22Rv1 (cell line): ENCODE measurements at regions not wholly inside any gene's neighbourhood (a gene's known extent, or its start where the extent isn't known, plus 50 kb on each side); places are given as distances from the start of the nearest gene placed in this dataset.

Experiments used
- H3K27ac ChIP-seq: fragments of 450-650 bp; 2 replicates; pipeline ENCODE4 v1.5.1; 2017
- ZFX ChIP-seq: fragments of 450-650 bp; IDR thresholded peaks from 2 replicates; pipeline ENCODE4 v1.6.1; 2017; ENCODE audit warnings: antibody characterized with exemption, borderline replicate concordance
- TF ChIP-seq, protein P1 (sequence below): fragments of 450-650 bp; IDR thresholded peaks from 2 replicates; pipeline ENCODE4 v1.5.1; 2017; ENCODE audit warnings: mild to moderate bottlenecking

DNA sequence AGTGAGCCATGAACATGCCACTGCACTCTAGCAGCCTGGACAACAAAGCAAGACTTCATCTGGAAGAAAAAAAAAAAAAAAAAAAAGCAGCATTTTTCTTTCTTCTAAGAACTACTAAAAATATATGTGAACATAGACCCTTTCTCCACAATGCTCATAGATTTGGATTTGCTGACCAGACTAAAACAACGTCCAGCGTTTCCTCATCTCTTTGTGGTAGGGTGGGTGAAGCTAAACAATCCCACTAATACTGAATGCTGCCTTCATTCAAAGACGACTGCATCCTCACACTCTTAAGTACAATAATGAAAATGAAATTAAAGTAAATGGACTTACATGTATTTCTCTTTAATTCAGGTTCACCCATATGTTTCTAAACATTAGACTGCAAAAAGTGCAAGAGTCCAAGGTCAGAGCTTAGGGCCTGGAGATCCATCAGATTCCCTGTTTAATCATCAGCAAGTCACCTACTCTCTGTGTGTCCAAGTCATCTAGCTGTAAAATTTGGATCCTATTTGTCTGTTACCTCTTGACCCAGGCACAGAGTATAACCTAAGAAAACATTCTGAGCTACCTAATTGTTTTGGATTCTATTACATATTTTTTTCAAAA is 99.4 kb upstream of the NHSL1 start:
- no peak for TF ChIP-seq ZFX
- TF ChIP-seq, protein P1, sequence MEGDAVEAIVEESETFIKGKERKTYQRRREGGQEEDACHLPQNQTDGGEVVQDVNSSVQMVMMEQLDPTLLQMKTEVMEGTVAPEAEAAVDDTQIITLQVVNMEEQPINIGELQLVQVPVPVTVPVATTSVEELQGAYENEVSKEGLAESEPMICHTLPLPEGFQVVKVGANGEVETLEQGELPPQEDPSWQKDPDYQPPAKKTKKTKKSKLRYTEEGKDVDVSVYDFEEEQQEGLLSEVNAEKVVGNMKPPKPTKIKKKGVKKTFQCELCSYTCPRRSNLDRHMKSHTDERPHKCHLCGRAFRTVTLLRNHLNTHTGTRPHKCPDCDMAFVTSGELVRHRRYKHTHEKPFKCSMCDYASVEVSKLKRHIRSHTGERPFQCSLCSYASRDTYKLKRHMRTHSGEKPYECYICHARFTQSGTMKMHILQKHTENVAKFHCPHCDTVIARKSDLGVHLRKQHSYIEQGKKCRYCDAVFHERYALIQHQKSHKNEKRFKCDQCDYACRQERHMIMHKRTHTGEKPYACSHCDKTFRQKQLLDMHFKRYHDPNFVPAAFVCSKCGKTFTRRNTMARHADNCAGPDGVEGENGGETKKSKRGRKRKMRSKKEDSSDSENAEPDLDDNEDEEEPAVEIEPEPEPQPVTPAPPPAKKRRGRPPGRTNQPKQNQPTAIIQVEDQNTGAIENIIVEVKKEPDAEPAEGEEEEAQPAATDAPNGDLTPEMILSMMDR = no peak
- H3K27ac ChIP-seq = no peak overlapping the region

DNA sequence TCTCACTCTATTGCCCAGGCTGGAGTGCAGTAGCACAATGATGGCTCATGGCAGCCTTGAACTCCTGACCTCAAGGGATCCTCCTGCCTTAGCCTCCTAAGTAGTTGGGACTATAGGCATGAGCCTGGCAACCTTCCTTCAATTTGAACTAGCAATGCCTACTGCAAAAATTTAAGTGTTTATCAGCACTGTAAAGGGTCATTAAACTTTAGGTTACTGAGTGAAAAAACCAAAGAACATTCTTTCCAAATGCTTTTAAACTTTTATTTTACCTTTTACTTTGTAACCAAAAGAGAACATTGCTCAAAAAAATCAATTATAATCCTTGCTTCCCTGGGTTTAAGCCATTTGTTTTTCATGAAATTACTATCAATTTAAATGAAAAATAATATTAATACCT is 101.0 kb upstream of the NHSL1 start:
- no peak for TF ChIP-seq ZFX
- TF ChIP-seq, protein P1 = no peak
- H3K27ac ChIP-seq = no peak overlapping the region

DNA sequence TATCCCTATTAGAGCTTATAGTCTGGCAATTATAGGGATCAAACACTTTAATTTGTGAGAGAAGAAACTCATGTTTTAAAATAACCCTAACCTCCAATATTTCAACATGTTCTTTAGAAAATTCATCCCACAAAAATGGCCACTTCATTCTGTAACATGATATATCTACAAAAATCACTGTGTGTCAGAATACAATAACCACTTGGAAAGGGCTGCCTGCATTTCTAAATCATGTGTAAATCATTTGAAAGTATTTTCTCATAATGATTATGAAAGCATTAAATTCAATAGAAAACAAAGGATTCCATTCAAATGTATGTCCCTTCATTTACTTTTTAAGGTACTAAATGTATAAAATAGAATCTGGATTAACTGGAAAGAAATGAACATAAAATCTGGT is 101.4 kb upstream of the NHSL1 start:
- no peak overlapping the region for H3K27ac ChIP-seq

DNA sequence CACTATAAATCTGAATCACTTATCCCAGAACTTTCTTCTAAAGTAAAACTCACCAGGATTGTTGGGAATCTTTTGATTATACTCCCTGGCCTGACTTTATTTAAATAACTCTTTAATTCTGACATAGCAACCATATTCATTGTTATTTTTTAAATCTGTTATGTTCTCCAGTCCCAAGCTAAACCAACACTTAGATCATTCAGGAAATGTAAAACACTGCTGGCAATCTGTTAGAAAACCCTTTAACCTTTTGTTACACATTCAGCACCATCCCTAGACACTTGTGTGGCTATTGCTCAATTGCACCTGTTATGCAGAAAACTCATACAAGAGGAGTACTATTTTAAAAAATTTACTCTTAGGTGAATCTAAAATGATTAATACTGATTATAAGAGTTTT is 101.8 kb upstream of the NHSL1 start:
- H3K27ac ChIP-seq = no peak overlapping the region
- no peak for TF ChIP-seq ZFX
- TF ChIP-seq, protein P1 = no peak

More for the DNA sequence above, 101.4 kb upstream of the NHSL1 start:
- TF ChIP-seq, protein P1 = no peak
- no peak for TF ChIP-seq ZFX

DNA sequence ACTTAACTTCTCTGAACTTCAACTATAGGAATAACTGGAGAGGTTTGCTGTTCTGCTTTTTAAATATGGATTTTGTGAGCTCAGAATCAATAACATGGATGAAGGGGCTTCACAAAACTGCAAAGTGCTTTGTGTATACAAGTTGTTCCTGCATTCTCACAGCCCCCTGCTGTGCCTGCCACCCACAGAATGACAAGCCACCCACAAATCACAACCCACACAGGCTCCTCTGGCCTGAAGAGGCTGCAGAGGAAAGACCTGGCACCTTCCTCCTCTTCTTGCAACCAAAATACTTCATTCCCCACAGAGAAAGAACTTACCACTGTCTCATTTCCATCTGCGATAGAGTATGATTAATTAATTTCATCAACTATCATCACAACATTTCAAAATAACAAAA is 106.7 kb upstream of the NHSL1 start:
- TF ChIP-seq ZFX = no peak
- TF ChIP-seq, protein P1 = no peak
- no peak overlapping the region for H3K27ac ChIP-seq

DNA sequence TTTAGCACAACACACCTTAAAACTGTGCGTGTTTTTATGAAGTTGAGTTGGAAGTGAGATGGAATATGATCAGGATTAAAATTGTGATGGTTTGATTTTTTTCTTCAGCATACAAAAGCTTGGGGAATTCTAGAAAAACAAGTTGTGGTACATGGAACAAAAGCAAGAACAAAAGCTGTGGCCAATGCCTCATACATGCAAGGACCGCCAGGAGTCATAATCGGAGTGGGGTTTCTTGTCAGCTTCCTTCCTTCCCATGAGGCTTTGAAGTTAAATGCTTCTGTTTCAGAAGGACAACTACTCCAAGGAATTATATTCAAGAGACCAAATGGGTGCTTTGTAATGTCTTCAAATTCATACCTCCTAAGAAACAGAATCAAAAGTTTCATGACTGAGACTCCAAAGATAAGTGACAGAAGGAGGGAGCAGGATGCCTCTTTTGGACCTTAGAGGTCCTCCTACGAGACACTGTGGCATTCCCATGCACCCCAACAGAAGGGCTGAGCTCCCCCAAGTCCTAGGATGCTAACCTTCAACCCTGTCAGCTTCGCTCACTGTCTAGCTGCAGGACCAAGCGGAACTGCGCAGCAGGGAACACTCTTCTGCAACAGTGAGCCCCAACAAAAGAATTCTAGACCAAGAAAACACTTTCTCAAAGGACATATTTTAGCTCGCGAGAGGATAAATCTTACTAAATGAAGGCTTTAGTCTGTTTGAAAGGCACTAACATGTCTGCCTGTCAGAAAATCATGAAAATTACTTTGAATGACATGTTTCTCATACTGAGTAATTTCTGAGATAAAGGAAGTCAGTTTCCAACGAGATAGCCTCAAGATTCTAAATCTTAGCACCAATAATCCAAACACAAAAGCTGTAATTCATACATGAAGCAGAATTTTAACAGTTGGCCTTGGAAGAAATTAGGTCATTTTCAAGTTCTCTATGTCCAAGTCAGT is 108.5 kb upstream of the NHSL1 start:
- TF ChIP-seq, protein P1 = no peak
- TF ChIP-seq ZFX = no peak
- no peak overlapping the region for H3K27ac ChIP-seq

DNA sequence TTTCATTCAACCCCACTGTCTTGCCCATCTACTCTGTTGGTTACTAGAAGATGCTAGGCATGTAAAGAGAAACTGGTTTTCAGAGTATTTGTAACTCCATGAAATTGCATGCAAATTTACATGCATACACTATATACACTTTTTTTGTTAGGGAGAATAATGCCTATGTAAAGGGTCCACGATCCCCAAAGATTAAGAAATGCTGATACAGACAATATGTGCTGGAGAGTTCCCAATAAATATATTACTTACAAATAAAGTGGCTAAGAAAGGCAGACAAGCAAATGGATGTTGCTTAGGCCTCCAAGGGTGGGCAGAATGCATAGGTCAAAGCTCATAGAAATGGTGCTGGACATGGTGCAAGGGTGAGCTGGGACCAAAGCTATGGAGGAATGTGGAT is 109.6 kb upstream of the NHSL1 start:
- H3K27ac ChIP-seq = no peak overlapping the region
- TF ChIP-seq, protein P1 = no peak
- TF ChIP-seq ZFX = no peak
